ENCODE measurements at regions not wholly inside any gene's neighbourhood (a gene's known extent, or its start where the extent isn't known, plus 50 kb on each side); places are given as distances from the start of the nearest gene placed in this dataset.

DNA sequence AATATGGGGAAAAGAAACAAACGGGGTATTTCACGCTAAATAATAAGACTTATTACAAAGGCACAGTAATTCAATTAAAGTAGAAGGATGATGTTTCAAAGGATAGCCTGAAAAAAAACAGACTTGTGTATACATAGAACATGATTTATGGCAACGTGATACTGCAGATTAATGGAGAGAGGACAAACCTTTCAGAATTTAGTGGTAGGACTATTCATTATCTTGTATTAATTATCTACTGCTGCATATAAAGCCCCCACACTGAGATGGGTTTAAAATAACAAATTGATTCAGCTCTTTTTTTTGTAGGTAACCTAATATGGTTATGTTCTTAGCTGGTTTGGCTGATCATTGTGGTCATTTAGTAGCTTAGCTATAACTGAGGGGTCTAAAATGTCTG, 1269.0 kb downstream of the FSTL5 start:
- no peak for DNase-seq

DNA sequence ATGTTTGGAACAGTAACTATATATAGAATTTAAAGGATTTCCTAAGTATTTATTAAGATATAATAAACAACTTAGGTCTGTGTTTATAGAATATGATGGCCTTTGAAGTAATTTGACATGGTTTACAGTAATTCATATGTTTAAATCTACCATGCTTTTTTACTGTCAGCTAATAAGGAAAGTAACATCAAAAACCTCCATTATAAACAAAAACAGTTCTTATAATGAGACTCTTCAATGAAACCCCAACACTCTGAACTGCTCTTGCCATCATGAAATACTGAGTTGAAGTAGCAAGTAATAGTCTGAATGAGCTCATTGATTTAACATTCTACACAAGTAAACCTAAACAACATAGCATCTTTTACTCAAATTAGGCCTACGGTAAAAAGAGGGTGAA, 1236.5 kb downstream of the FSTL5 start:
- DNase-seq, result no peak

DNA sequence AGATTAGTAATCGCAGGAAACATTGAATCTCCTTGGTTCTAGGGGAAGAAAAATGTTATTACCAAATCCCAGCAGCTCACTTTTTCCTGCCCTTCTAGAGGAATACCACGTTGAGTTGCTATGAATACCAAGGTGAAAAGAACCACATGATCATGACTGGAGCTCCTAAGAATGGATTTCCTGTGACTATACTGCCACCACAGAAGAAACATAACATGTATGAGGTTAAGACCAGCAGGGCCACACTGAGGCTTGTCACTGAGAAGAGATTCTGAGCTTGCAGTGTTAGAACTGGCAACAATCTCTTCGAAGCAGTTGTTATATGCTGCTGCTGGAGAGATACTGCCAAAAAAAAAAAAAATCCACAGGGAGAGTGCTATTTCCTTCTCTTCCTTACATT, 1235.3 kb downstream of the FSTL5 start:
- DNase-seq, result no peak

DNA sequence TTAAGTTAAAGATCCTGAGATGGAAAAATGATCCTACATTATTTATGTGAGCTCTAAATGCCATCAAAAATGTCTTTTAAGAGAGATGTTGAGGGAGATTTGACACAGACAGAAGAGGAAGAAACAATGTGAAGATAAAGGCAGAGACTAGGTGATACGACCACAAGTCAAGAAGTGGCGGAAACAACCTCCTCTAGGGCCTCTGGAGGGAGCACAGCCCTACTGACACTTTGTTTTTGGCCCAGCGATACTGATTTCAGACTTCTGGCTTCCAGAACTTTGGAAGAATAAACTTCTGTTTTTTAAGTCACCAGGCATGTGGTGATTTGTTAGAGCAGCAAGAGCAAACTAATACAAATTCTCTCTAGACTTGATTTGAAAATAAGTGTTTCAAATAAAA, 1216.1 kb downstream of the FSTL5 start:
- no peak for DNase-seq

DNA sequence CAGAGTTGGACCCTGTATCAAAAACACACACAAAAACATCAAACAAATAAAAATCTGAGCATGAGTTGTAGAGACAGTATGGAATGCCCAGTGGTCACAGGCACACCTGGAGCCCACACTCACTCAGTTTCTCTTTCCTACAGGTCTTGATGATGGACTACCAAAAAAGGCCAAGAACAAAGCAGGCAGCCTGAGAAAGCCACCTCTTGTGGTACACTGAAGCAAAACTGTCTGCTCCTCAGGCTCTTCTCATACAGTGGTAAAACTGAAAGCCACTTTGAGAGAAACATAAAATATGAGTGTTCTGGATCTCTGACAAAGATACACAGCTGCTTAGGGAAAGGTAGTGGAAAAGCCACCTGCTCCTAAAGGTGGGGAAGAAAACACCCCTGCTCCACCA, 1206.9 kb downstream of the FSTL5 start:
- no peak for DNase-seq

DNA sequence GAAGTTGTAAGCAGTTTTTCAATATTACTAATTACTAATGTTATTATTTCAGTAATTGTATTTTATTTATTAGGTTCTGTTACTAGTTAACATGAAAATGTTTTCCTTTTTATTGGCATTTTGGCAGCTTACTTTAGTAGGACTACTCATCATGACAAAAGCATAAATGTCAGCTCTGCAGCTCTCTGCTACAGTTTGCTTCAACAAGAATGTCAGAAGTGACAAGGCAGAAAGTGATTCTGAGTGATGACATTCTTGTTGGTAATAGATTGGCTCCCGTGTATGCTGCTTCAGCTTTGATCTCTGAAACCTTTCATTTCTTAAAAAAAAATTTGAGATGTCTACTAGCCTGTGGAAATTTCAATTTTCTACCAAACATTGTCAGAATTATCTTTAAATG, 1193.9 kb downstream of the FSTL5 start:
- no peak for DNase-seq

DNA sequence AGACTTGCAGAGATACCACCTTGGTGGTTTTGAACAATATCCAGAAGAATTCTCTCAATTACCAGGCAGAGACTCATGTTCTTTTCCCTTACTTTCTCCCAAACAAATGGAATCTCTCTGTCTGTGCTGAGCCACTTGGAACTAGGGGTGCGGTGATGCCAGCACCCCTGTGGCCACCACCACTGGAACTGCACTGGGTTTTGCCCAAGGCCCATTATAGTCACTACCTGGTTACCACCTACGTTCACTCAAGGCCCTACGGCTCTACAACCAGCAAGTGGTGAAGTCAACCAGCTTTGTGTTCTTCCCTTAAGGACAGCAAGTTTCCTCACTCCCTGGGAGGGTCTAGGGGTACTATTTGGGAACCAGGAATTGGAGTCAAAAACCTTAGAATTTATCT, 1183.7 kb downstream of the FSTL5 start:
- no peak for DNase-seq

DNA sequence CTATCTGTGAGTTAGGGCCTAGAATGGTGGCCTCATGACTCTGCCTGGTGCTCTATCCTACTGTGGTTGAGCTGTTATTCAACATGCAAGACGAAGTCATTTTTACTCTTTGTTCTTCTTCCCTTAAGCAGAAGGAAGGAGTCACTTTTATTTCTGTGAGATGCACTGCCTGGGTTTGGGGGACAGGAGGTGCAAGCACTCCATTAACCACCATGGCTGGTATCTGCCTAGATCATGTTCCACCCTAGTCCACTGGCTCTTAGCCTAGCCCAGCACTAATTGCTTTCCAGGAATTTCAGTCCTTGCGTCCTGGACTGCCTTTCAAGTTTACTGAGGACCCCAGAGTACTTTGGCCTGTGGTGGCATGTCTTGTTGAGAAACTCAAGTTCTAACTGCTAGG, 1182.7 kb downstream of the FSTL5 start:
- no peak for DNase-seq

DNA sequence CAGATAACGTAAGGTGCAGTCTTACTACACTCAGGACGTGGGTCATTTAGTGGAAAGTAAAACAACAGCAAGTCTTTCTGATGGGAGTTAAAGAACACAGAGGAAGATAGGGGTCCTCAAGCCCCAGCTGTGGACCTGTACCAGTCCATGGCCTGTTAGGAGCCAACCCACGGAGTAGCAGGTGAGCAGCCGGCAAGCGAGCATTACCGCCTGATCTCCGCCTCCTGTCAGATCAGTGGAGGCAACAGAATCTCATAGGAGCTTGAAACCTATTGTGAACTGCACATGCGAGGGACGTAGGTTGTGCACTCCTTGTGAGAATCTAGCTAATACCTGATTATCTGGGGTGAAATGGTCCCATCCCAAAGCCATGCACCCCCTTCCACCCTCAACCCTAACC, 1180.8 kb downstream of the FSTL5 start:
- DNase-seq, result no peak

- DNase-seq, result no peak
Measured at GRCh38 chr4:161002386-161002785, 1161.4 kb downstream of the FSTL5 start.

GRCh38 chr4:161003418-161004057, 1160.3 kb downstream of the FSTL5 start:
- DNase-seq, result no peak

DNA sequence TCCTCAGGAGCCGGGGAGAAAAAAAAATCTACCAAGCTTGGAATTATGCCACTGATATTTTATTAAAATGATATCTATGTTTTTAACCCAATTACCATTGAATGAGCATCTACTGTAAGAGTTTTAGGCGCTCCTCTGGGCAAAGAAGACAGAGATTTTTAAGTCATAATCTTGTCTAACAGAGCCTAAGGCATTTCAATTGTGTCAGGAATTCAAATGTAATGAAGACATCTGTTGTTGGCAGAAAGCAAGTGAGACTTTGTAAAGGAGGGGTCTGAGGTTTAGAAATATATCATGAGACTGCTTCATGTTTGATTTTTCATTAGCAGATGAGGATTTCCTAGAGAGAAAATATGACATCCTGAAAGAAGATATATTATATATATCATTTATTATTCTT, 1158.1 kb downstream of the FSTL5 start:
- no peak for DNase-seq

DNA sequence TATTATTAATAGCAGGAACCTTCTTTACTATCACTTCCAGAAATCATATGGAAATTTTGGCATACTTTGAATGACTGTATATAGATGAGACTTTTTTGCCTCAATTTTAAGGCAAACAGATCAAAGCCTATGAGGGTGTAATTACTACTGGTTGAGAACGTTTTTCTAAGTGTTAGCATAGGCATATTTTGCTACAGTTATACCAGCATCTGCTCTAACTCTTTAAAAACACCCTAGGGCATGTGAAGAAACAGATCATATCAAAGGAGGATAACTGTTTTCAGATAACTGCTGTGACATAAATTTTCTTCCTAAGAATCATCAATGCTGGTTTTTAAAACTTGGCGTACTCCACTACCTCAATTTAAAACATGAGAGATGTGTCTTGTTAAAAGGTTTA, 1155.3 kb downstream of the FSTL5 start:
- no peak for DNase-seq

- DNase-seq, result no peak
Measured at GRCh38 chr4:161010227-161010626, 1153.6 kb downstream of the FSTL5 start.

All from anterior cingulate cortex (tissue), 58 donors.